Natural killer cell (primary cell): ENCODE measurements at regions not wholly inside any gene's neighbourhood (a gene's known extent, or its start where the extent isn't known, plus 50 kb on each side); places are given as distances from the start of the nearest gene placed in this dataset.

Source experiments
- ATAC-seq, 3 donors: fragments of 150-1000 bp in 2 of 3; fragments of 200-7000 bp in 1 of 3; cut with Tn5 transposase; 1 replicate in 1 of 3; 2 replicates in 2 of 3; pipeline ENCODE4 v1.10.0; 2021; ENCODE audit warnings: mild to moderate bottlenecking in 2 of 3, moderate library complexity in 2 of 3
- DNase-seq, 2 donors: peaks; one replicate each; pipeline versions ENCODE4 v3.0.0 to v3.0.0-alpha.2; 2013 to 2021; ENCODE audit warnings: mixed read lengths in 1 of 2
- H3K27ac ChIP-seq: one replicate; pipeline ENCODE4 v1.5.1; 2013; ENCODE audit warnings: mild to moderate bottlenecking, low read length
- H3K27me3 ChIP-seq: one replicate; pipeline ENCODE4 v1.6.1; 2013; ENCODE audit warnings: low read length; ENCODE audit not compliant: control insufficient read depth, insufficient read depth
- H3K36me3 ChIP-seq: one replicate; pipeline ENCODE4 v1.6.1; 2013; ENCODE audit warnings: low read length; ENCODE audit not compliant: control insufficient read depth, insufficient read depth
- H3K4me1 ChIP-seq: one replicate; pipeline ENCODE4 v1.6.1; 2013; ENCODE audit warnings: low read length; ENCODE audit not compliant: control insufficient read depth, insufficient read depth
- H3K4me3 ChIP-seq: one replicate; pipeline ENCODE4 v1.5.1; 2013; ENCODE audit warnings: low read length
- H3K9me3 ChIP-seq: one replicate; pipeline ENCODE4 v1.6.1; 2013; ENCODE audit warnings: low read length; ENCODE audit not compliant: control insufficient read depth, insufficient read depth
- H3K27ac Mint-ChIP-seq, 2 donors: one replicate each; pipeline ENCODE4 v1.8.0; 2022; ENCODE audit warnings: mild to moderate bottlenecking in 2 of 2, mixed read lengths in 2 of 2, moderate library complexity in 1 of 2
- H3K27me3 Mint-ChIP-seq, 2 donors: one replicate each; pipeline ENCODE4 v1.8.0; 2022; ENCODE audit warnings: low read depth in 2 of 2, mixed read lengths in 2 of 2
- H3K36me3 Mint-ChIP-seq: one replicate; pipeline ENCODE4 v1.8.0; 2022; ENCODE audit warnings: mixed read lengths
- H3K4me1 Mint-ChIP-seq, 2 donors: one replicate each; pipeline ENCODE4 v1.8.0; 2022; ENCODE audit warnings: mixed read lengths in 2 of 2
- H3K4me3 Mint-ChIP-seq: one replicate; pipeline ENCODE4 v1.8.0; 2022; ENCODE audit warnings: mild to moderate bottlenecking, moderate library complexity, mixed read lengths
- H3K9me3 Mint-ChIP-seq, 2 donors: one replicate each; pipeline ENCODE4 v1.8.0; 2022; ENCODE audit warnings: mixed read lengths in 2 of 2
- WGBS: methylation state at CpG from one replicate; pipeline ENCODE4 v1.1.7; 2013; ENCODE audit warnings: missing lambda C conversion rate; ENCODE audit not compliant: insufficient coverage; 5-methylcytosine and 5-hydroxymethylcytosine counted together
- intact Hi-C: fragments of 100-400 bp; cut with micrococcal nuclease; formaldehyde crosslinking; loops from one replicate; pipeline ENCODE4 v1.14.2; 2022
- TF ChIP-seq, protein P1 (sequence below): fragments of 200-600 bp; IDR thresholded peaks from one replicate; pipeline ENCODE4 v1.8.0; 2022; ENCODE audit warnings: antibody characterized with exemption

DNA sequence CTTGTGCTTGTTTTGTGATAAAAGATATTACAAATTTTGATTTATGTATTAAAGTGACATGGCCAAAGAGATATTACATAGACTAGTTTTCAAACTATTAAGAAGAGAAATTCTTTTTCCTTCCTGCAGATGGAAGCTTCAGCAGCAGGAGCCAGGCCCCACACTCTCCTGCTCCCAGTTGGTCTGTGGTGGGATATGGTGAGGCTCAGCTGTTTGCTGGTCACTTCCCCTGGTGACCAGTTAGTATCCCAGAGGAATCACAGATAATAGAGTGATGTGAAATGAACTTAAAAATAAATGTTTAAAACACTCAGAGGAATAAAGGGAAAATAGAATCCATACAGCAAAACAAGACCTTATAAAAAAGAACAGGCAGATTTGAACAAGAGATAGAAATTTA is 154.7 kb downstream of the KTN1 start:
- Mint-ChIP-seq H3K4me1 (peaks cover 6 to 29% of the 10 kb centered on the region in 2 donors), H3K4me3 (no peak overlapping the region), H3K27ac (no peak overlapping the region), H3K27me3 (no peaks in the 10 kb centered on the region), H3K9me3 (no peaks in the 10 kb centered on the region), H3K36me3 (no peaks in the 10 kb centered on the region)
- ATAC-seq (no peak), DNase-seq (no peak)
- TF ChIP-seq, protein P1, sequence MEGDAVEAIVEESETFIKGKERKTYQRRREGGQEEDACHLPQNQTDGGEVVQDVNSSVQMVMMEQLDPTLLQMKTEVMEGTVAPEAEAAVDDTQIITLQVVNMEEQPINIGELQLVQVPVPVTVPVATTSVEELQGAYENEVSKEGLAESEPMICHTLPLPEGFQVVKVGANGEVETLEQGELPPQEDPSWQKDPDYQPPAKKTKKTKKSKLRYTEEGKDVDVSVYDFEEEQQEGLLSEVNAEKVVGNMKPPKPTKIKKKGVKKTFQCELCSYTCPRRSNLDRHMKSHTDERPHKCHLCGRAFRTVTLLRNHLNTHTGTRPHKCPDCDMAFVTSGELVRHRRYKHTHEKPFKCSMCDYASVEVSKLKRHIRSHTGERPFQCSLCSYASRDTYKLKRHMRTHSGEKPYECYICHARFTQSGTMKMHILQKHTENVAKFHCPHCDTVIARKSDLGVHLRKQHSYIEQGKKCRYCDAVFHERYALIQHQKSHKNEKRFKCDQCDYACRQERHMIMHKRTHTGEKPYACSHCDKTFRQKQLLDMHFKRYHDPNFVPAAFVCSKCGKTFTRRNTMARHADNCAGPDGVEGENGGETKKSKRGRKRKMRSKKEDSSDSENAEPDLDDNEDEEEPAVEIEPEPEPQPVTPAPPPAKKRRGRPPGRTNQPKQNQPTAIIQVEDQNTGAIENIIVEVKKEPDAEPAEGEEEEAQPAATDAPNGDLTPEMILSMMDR = no peak
- Histone ChIP-seq H3K4me1 (no peaks in the 10 kb centered on the region), H3K27ac (no peak overlapping the region), H3K4me3 (no peak overlapping the region), H3K27me3 (no peaks in the 10 kb centered on the region), H3K36me3 (no peaks in the 10 kb centered on the region), H3K9me3 (no peaks in the 10 kb centered on the region)
- intact Hi-C loops = no loop called here

DNA sequence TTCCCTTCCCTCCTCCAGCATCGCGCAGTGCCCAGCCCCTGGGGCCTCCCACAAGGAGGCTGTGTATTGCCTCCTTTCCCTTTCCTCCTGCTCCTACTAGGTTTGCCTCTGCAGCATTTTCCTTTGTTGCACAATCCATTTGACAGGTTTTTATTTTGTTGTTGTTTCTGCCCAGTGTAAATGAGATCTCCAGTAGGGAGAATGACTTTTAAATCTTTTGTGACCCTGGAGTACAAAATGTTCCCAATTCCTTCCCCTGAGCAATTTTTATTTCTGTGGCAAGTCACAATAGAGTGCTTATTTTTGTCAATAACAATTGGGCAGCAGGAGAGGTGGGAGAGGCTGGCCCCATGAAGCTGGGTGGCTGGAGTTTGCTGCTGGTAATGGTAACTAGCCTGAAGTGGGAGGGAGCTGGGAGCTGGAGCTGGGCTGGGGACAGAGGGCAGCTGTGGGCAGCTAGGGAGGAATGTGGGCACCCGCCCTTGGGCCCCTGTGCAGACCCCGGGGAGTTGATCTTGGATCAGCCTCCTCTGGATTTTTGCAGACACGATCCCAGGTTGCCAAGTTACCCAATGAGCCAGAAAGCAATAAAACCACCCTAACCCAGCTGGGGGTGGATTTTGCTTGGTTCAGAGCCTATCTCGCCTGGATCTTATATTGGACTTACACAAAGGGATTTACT is 160.1 kb downstream of the KTN1 start:
- Histone ChIP-seq H3K4me3 (no peak overlapping the region), H3K4me1 (no peaks in the 10 kb centered on the region), H3K9me3 (no peaks in the 10 kb centered on the region), H3K27me3 (no peaks in the 10 kb centered on the region), H3K36me3 (no peaks in the 10 kb centered on the region), H3K27ac (no peak overlapping the region)
- DNase-seq = no peak
- ATAC-seq = no peak
- Mint-ChIP-seq H3K27ac (no peak overlapping the region), H3K4me1 (peaks cover 6 to 16% of the 10 kb centered on the region in 2 donors), H3K4me3 (no peak overlapping the region), H3K9me3 (no peaks in the 10 kb centered on the region), H3K36me3 (no peaks in the 10 kb centered on the region), H3K27me3 (no peaks in the 10 kb centered on the region)
- 80% methylated on average over 6 of the region's 6 CpGs for WGBS
- intact Hi-C loops = no loop called here
- TF ChIP-seq, protein P1 = no peak

DNA sequence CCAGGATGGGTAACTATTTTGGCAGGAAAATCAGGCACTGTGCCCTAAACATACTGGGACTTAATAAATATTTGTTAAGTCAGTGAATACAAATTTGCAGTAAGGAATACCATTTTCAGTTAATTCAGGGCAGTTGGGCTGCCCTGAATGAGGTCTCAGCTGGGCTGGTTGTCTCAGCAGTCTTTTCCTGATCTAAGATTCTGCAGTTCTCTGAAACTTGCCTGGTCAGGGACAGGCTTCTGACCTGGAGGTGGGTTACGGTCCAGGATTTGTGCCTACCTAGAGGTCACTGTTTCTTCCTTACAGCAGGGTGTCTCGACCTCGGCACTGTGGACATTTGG is 160.6 kb downstream of the KTN1 start:
- DNase-seq (no peak), ATAC-seq (no peak)
- no peak overlapping the region for H3K4me3 ChIP-seq
- H3K36me3 Mint-ChIP-seq = no peaks in the 10 kb centered on the region
- H3K27ac Mint-ChIP-seq = no peak overlapping the region
- no peaks in the 10 kb centered on the region for H3K27me3 Mint-ChIP-seq
- peaks cover 3 to 13% of the 10 kb centered on the region in 2 donors for H3K4me1 Mint-ChIP-seq
- H3K4me1 ChIP-seq = no peaks in the 10 kb centered on the region
- intact Hi-C loops = no loop called here
- no peaks in the 10 kb centered on the region for H3K9me3 ChIP-seq
- H3K9me3 Mint-ChIP-seq = no peaks in the 10 kb centered on the region
- no peaks in the 10 kb centered on the region for H3K36me3 ChIP-seq
- no peak overlapping the region for H3K4me3 Mint-ChIP-seq
- H3K27ac ChIP-seq = no peak overlapping the region
- TF ChIP-seq, protein P1 = no peak
- WGBS = 96% methylated on average over 3 of the region's 3 CpGs
- no peaks in the 10 kb centered on the region for H3K27me3 ChIP-seq

DNA sequence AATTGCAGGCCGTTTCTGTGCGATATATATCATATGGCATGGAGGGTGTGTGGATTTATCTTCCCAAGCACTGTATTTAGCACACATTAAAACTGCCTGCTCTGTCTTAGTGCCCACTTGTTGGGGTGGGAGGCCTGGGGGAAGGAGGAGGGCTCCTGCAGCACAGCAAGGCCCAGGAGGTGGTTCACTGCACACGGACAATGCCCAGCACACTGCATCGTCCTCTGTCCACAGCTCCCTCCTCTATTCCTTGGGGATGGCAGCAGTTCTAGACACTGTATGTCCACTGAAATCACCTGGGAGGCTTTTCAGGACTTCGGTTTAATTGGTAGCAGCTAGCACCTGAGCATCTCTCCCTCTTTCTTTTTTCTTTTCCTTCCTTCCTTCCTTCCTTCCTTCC is 161.2 kb downstream of the KTN1 start:
- WGBS = 97% methylated on average over 4 of the region's 5 CpGs

More for the DNA sequence above, 161.2 kb downstream of the KTN1 start:
- Histone ChIP-seq H3K4me1 (no peaks in the 10 kb centered on the region), H3K27me3 (no peaks in the 10 kb centered on the region), H3K36me3 (no peaks in the 10 kb centered on the region), H3K9me3 (no peaks in the 10 kb centered on the region), H3K27ac (no peak overlapping the region), H3K4me3 (no peak overlapping the region)
- peaks cover 0 to 6% of the 10 kb centered on the region in 2 donors for H3K4me1 Mint-ChIP-seq
- TF ChIP-seq, protein P1 = no peak
- H3K9me3 Mint-ChIP-seq = no peaks in the 10 kb centered on the region
- no peak overlapping the region for H3K4me3 Mint-ChIP-seq
- no peaks in the 10 kb centered on the region for H3K36me3 Mint-ChIP-seq
- DNase-seq (no peak), ATAC-seq (no peak)
- no peaks in the 10 kb centered on the region for H3K27me3 Mint-ChIP-seq
- intact Hi-C loops = no loop called here
- H3K27ac Mint-ChIP-seq = no peak overlapping the region
